ENCODE measurements at regions not wholly inside any gene's neighbourhood (a gene's known extent, or its start where the extent isn't known, plus 50 kb on each side); places are given as distances from the start of the nearest gene placed in this dataset.

DNA sequence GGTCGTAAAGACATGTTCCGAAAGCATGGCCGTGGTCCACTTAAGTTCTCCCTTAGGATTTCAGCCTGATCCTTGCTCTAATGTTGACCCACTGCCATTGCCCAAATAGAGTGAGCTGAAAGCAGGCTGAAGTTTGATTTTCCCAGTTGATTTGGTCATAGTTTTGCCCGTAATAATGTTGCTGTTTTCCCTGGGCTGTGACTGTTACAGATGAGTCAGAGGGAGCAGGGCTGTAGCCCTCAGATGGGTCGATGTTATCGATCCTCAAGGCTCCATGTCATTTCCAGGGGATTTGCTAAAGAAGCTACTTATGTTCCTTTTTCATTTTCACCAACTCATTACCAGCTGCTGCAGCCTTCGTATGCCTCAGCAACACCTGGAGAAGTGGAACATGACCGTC is 169.0 kb upstream of the ZFHX3 start:
- Histone ChIP-seq H3K9me2 (ENCODE audit: insufficient read depth) (no peaks in the 10 kb centered on the region), H3K4me3 (replicated peaks in 1 of 2; ENCODE audit: low read depth in 1 of 2, low read length in 2 of 2) (no peak overlapping the region), H3K79me2 (ENCODE audit: insufficient read depth, low read length) (no peaks in the 10 kb centered on the region), H3K4me1 (ENCODE audit: control insufficient read depth in 1 of 2, insufficient read depth in 2 of 2, low read length in 2 of 2) (no peaks in the 10 kb centered on the region), H3K27ac (ENCODE audit: low read depth, low read length) (no peak overlapping the region), H3K36me3 (ENCODE audit: control insufficient read depth in 1 of 2, insufficient read depth in 2 of 2, low read length in 2 of 2) (no peaks in the 10 kb centered on the region), H2AFZ (ENCODE audit: low read depth, low read length, poor library complexity, severe bottlenecking) (no peak overlapping the region), H3K9ac (ENCODE audit: low read length) (no peak overlapping the region), H3K4me2 (ENCODE audit: low read length) (no peak overlapping the region), H3K27me3 (ENCODE audit: insufficient read depth, low read length) (no peaks in the 10 kb centered on the region), H3K9me3 (ENCODE audit: control insufficient read depth in 1 of 2, insufficient read depth in 1 of 2, low read depth in 1 of 2, low read length in 2 of 2) (peaks cover 0 to 12% of the 10 kb centered on the region in 2 experiments; a peak in 1 of 4 replicates), H4K20me1 (ENCODE audit: insufficient read depth) (no peaks in the 10 kb centered on the region)
- TF ChIP-seq JUND (IDR thresholded peaks at IDR 0.05) (no peak), ZNF274 (IDR thresholded peaks at IDR 0.05; ENCODE audit: low read depth, low read length) (no peak), EZH2phosphoT487 (IDR thresholded peaks at IDR 0.05; ENCODE audit: borderline replicate concordance) (no peak), RAD21 (IDR thresholded peaks at IDR 0.05; ENCODE audit: low read depth) (no peak), EGR1 (IDR thresholded peaks at IDR 0.05; ENCODE audit: low read depth) (no peak)
- ChIA-PET RAD21 (ENCODE audit: low non-redundant PET in 1 of 2, low total read pairs in 2 of 2, uncharacterized antibody in 2 of 2, unreplicated experiment in 2 of 2) (no interaction called here), CTCF (no interaction called here), POLR2A (no interaction called here)
- DNase-seq (ENCODE audit: low read depth, low spot score): no peak
- intact Hi-C loops (cut with micrococcal nuclease): no loop called here
- no TSS peak for BruUV-seq (replicated peaks)
- no peak for ATAC-seq

- CTCF ChIA-PET: no interaction called here
- intact Hi-C loops (cut with micrococcal nuclease): no loop called here
- H3K9me2 ChIP-seq (ENCODE audit: insufficient read depth): no peaks in the 10 kb centered on the region
- no peak overlapping the region for H3K4me2 ChIP-seq (ENCODE audit: low read length)
- H3K9me3 ChIP-seq (ENCODE audit: control insufficient read depth in 1 of 2, insufficient read depth in 1 of 2, low read depth in 1 of 2, low read length in 2 of 2): peaks cover 0 to 12% of the 10 kb centered on the region in 2 experiments; a peak in 1 of 4 replicates
- POLR2A ChIA-PET: no interaction called here
- RAD21 ChIA-PET (ENCODE audit: low non-redundant PET in 1 of 2, low total read pairs in 2 of 2, uncharacterized antibody in 2 of 2, unreplicated experiment in 2 of 2): no interaction called here
- H2AFZ ChIP-seq (ENCODE audit: low read depth, low read length, poor library complexity, severe bottlenecking): no peak overlapping the region
- no peak overlapping the region for H3K9ac ChIP-seq (ENCODE audit: low read length)
- no peaks in the 10 kb centered on the region for H3K27me3 ChIP-seq (ENCODE audit: insufficient read depth, low read length)
- H3K27ac ChIP-seq (ENCODE audit: low read depth, low read length): no peak overlapping the region
- no peaks in the 10 kb centered on the region for H3K79me2 ChIP-seq (ENCODE audit: insufficient read depth, low read length)
- no peak overlapping the region for H3K4me3 ChIP-seq (replicated peaks in 1 of 2; ENCODE audit: low read depth in 1 of 2, low read length in 2 of 2)
- no peaks in the 10 kb centered on the region for H3K36me3 ChIP-seq (ENCODE audit: control insufficient read depth in 1 of 2, insufficient read depth in 2 of 2, low read length in 2 of 2)
- BruUV-seq (replicated peaks): no TSS peak
- no peaks in the 10 kb centered on the region for H4K20me1 ChIP-seq (ENCODE audit: insufficient read depth)
- no peaks in the 10 kb centered on the region for H3K4me1 ChIP-seq (ENCODE audit: control insufficient read depth in 1 of 2, insufficient read depth in 2 of 2, low read length in 2 of 2)
- ATAC-seq (no peak), DNase-seq (ENCODE audit: low read depth, low spot score) (no peak)
- TF ChIP-seq, protein P1, sequence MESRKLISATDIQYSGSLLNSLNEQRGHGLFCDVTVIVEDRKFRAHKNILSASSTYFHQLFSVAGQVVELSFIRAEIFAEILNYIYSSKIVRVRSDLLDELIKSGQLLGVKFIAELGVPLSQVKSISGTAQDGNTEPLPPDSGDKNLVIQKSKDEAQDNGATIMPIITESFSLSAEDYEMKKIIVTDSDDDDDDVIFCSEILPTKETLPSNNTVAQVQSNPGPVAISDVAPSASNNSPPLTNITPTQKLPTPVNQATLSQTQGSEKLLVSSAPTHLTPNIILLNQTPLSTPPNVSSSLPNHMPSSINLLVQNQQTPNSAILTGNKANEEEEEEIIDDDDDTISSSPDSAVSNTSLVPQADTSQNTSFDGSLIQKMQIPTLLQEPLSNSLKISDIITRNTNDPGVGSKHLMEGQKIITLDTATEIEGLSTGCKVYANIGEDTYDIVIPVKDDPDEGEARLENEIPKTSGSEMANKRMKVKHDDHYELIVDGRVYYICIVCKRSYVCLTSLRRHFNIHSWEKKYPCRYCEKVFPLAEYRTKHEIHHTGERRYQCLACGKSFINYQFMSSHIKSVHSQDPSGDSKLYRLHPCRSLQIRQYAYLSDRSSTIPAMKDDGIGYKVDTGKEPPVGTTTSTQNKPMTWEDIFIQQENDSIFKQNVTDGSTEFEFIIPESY (IDR thresholded peaks at IDR 0.05; ENCODE audit: extremely low read depth, insufficient replicate concordance, low read length): no peak
- no peak for TF ChIP-seq POLR2AphosphoS5 (IDR thresholded peaks at IDR 0.05; ENCODE audit: low read depth, low read length)
- TF ChIP-seq EZH2 (IDR thresholded peaks at IDR 0.05): no peak
- no peak for TF ChIP-seq RAD21 (IDR thresholded peaks at IDR 0.05; ENCODE audit: low read depth)
- TF ChIP-seq CTCF (IDR thresholded peaks at IDR 0.05 in 2 of 3, conservative IDR thresholded peaks at IDR 0.05 in 1 of 3; ENCODE audit: borderline replicate concordance in 1 of 3, insufficient read depth in 1 of 3, low read depth in 2 of 3, low read length in 2 of 3): no peak
- no peak for TF ChIP-seq FOSL1 (IDR thresholded peaks at IDR 0.05; ENCODE audit: low read depth)
- TF ChIP-seq, protein P2, sequence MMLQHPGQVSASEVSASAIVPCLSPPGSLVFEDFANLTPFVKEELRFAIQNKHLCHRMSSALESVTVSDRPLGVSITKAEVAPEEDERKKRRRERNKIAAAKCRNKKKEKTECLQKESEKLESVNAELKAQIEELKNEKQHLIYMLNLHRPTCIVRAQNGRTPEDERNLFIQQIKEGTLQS (IDR thresholded peaks at IDR 0.05): no peak
- TF ChIP-seq CBX3 (IDR thresholded peaks at IDR 0.05; ENCODE audit: low read depth): no peak
- no peak for TF ChIP-seq EGR1 (IDR thresholded peaks at IDR 0.05; ENCODE audit: low read depth)
These were observed 167.9 kb upstream of the ZFHX3 start for GRCh38 chr16:73215678-73216377.
